HCT116 (cell line): ENCODE measurements at regions not wholly inside any gene's neighbourhood (a gene's known extent, or its start where the extent isn't known, plus 50 kb on each side); places are given as distances from the start of the nearest gene placed in this dataset.
"Not testable (repeated sequence)": the region's sequence is repeated elsewhere in the genome, so short reads cannot be mapped to it uniquely, and the experiment has no call there.

Experiments used
- ATAC-seq: fragments of 200-7000 bp; cut with Tn5 transposase; 2 replicates; pipeline ENCODE4 v1.9.1; 2020; ENCODE audit warnings: mild to moderate bottlenecking, moderate library complexity
- BruUV-seq: library from RNA; stranded (reverse); fragments of 400-500 nt; replicated peaks from 2 replicates; lab custom pipeline; 2021; lab: Mats Ljungman, UMichigan
- CTCF ChIA-PET: fragments of 300-600 bp; sonication (Branson Sonifier 250); formaldehyde crosslinking; loops from one replicate; lab custom pipeline; 2021; ENCODE audit warnings: antibody characterized with exemption; lab: Charles Lee
- POLR2A ChIA-PET: fragments of 300-600, 350-600 bp; sonication (Branson Sonifier 250); formaldehyde crosslinking; loops from one replicate; lab custom pipeline; 2021; ENCODE audit warnings: antibody characterized with exemption; lab: Charles Lee
- RAD21 ChIA-PET, 2 experiments: fragments of 300-600 bp; sonication (Branson Sonifier 250); formaldehyde crosslinking; loops; one replicate each; lab custom pipeline; 2023; ENCODE audit warnings: low total read pairs in 2 of 2; ENCODE audit not compliant: uncharacterized antibody in 2 of 2, unreplicated experiment in 2 of 2, low non-redundant PET in 1 of 2; lab: Charles Lee
- DNase-seq: peaks from one replicate; pipeline ENCODE4 v3.0.0-alpha.2; 2010; ENCODE audit warnings: low read depth, low spot score
- H2AFZ ChIP-seq: fragments of 200-600 bp; shearing (Covaris generic), sonication (generic); 2 replicates; pipeline ENCODE4 v1.6.1; 2017; ENCODE audit warnings: low read depth, mixed run types, mixed read lengths, antibody characterized with exemption, low read length; ENCODE audit not compliant: poor library complexity, severe bottlenecking
- H3K27ac ChIP-seq: 2 replicates; pipeline ENCODE4 v1.5.1; 2012; ENCODE audit warnings: low read depth, low read length
- H3K27me3 ChIP-seq: fragments of 200-600 bp; sonication (generic); 2 replicates; pipeline ENCODE4 v1.6.1; 2016; ENCODE audit warnings: mixed run types, low read length, mixed read lengths; ENCODE audit not compliant: insufficient read depth
- H3K36me3 ChIP-seq, 2 experiments: fragments of 200-500 bp in 1 of 2; fragments of 200-600 bp in 1 of 2; sonication (Bioruptor generic) in 1 of 2; sonication (generic) in 1 of 2; 2 replicates each; pipeline versions ENCODE4 v1.5.1 to v1.6.1; 2014 to 2016; ENCODE audit warnings: low read length in 2 of 2, inconsistent platforms in 1 of 2, mixed read lengths in 1 of 2, mixed run types in 1 of 2; ENCODE audit not compliant: insufficient read depth in 2 of 2, control insufficient read depth in 1 of 2
- H3K4me1 ChIP-seq, 2 experiments: fragments of 200-600 bp in 1 of 2; sonication (generic) in 1 of 2; 2 replicates each; pipeline versions ENCODE4 v1.5.1 to v1.6.1; 2012 to 2017; ENCODE audit warnings: low read length in 2 of 2, inconsistent platforms in 1 of 2, mild to moderate bottlenecking in 1 of 2, mixed read lengths in 1 of 2, mixed run types in 1 of 2, moderate library complexity in 1 of 2; ENCODE audit not compliant: insufficient read depth in 2 of 2, control insufficient read depth in 1 of 2
- H3K4me2 ChIP-seq: fragments of 200-600 bp; sonication (generic); 2 replicates; pipeline ENCODE4 v1.6.1; 2017; ENCODE audit warnings: mixed run types, low read length, mixed read lengths
- H3K4me3 ChIP-seq, 2 experiments: fragments of 200-600 bp in 1 of 2; sonication (generic) in 1 of 2; replicated peaks in 1 of 2; 2 replicates each; pipeline ENCODE4 v1.5.1; 2011 to 2016; ENCODE audit warnings: low read length in 2 of 2, control low read depth in 1 of 2, low read depth in 1 of 2, mild to moderate bottlenecking in 1 of 2, mixed read lengths in 1 of 2, mixed run types in 1 of 2
- H3K79me2 ChIP-seq: fragments of 200-600 bp; sonication (generic); 2 replicates; pipeline ENCODE4 v1.6.1; 2017; ENCODE audit warnings: mild to moderate bottlenecking, mixed run types, low read length, moderate library complexity, mixed read lengths; ENCODE audit not compliant: insufficient read depth
- H3K9ac ChIP-seq: fragments of 200-600 bp; sonication (generic); 2 replicates; pipeline ENCODE4 v1.6.1; 2016; ENCODE audit warnings: low read length, mixed read lengths
- H3K9me2 ChIP-seq: fragments of 200-600 bp; sonication (generic), shearing (Covaris generic); 2 replicates; pipeline ENCODE4 v1.6.1; 2017; ENCODE audit warnings: mixed run types, mild to moderate bottlenecking, moderate library complexity; ENCODE audit not compliant: insufficient read depth
- H3K9me3 ChIP-seq, 2 experiments: fragments of 200-500 bp in 1 of 2; fragments of 200-600 bp in 1 of 2; sonication (Bioruptor generic) in 1 of 2; sonication (generic) in 1 of 2; 2 replicates each; pipeline ENCODE4 v1.6.1; 2014 to 2017; ENCODE audit warnings: low read length in 2 of 2, mixed read lengths in 2 of 2, inconsistent platforms in 1 of 2, low read depth in 1 of 2, mild to moderate bottlenecking in 1 of 2, mixed run types in 1 of 2, moderate library complexity in 1 of 2; ENCODE audit not compliant: control insufficient read depth in 1 of 2, insufficient read depth in 1 of 2
- H4K20me1 ChIP-seq: fragments of 200-600 bp; sonication (generic), shearing (Covaris generic); 2 replicates; pipeline ENCODE4 v1.6.1; 2017; ENCODE audit warnings: mixed run types, mild to moderate bottlenecking, moderate library complexity; ENCODE audit not compliant: insufficient read depth
- CEBPB ChIP-seq: IDR thresholded peaks from 2 replicates; pipeline ENCODE4 v1.6.1; 2012; ENCODE audit warnings: low read depth
- intact Hi-C: fragments of 100-400 bp; cut with micrococcal nuclease; formaldehyde crosslinking; loops from 2 replicates; pipeline ENCODE4 v1.10.0; 2022

GRCh38 chr5:34245813-34246212 is 202.8 kb upstream of the C1QTNF3 start:
- H3K27me3 ChIP-seq, H3K4me1 ChIP-seq, H2AFZ ChIP-seq, DNase-seq, intact Hi-C loops, RAD21 ChIA-PET, POLR2A ChIA-PET, H3K79me2 ChIP-seq, H4K20me1 ChIP-seq, ATAC-seq, H3K9me3 ChIP-seq, BruUV-seq, CTCF ChIA-PET, H3K27ac ChIP-seq, H3K36me3 ChIP-seq, H3K9me2 ChIP-seq: not testable (repeated sequence)
- peak overlapping the region; percentile 29 to 40 for H3K4me3 ChIP-seq
- peak overlapping the region; percentile 62 for H3K4me2 ChIP-seq
- TF ChIP-seq CEBPB: peak; percentile 45; the same call in 1 of the 2 replicates
- peak overlapping the region; percentile 33; the same call in 1 of the 2 replicates for H3K9ac ChIP-seq

- DNase-seq, H2AFZ ChIP-seq, H3K9me2 ChIP-seq, POLR2A ChIA-PET, H3K9me3 ChIP-seq, H3K4me3 ChIP-seq, BruUV-seq, RAD21 ChIA-PET, H3K4me2 ChIP-seq, CTCF ChIA-PET, H3K36me3 ChIP-seq, H3K79me2 ChIP-seq, ATAC-seq, H3K9ac ChIP-seq, H3K27me3 ChIP-seq, H4K20me1 ChIP-seq, H3K4me1 ChIP-seq, intact Hi-C loops, H3K27ac ChIP-seq: not testable (repeated sequence)
Observed at GRCh38 chr5:34258598-34258997, 215.6 kb upstream of the C1QTNF3 start.

- CTCF ChIA-PET, ATAC-seq, intact Hi-C loops: not testable (repeated sequence)
Observed at GRCh38 chr5:34261020-34261419, 218.0 kb upstream of the C1QTNF3 start.

GRCh38 chr5:34266151-34266550 is 223.1 kb upstream of the C1QTNF3 start:
- H3K27ac ChIP-seq, H4K20me1 ChIP-seq, H3K79me2 ChIP-seq, H3K9ac ChIP-seq, H3K4me1 ChIP-seq, H2AFZ ChIP-seq, H3K27me3 ChIP-seq, BruUV-seq, intact Hi-C loops, H3K9me2 ChIP-seq, ATAC-seq, RAD21 ChIA-PET, POLR2A ChIA-PET, DNase-seq, H3K9me3 ChIP-seq, H3K4me2 ChIP-seq, H3K4me3 ChIP-seq, H3K36me3 ChIP-seq, CTCF ChIA-PET: not testable (repeated sequence)

More at GRCh38 chr5:34261020-34261419, 218.0 kb upstream of the C1QTNF3 start:
- H3K4me2 ChIP-seq, H2AFZ ChIP-seq, H3K4me3 ChIP-seq, H3K36me3 ChIP-seq, H3K79me2 ChIP-seq, H3K9me2 ChIP-seq, H3K9me3 ChIP-seq, H4K20me1 ChIP-seq, RAD21 ChIA-PET, DNase-seq, BruUV-seq, H3K27me3 ChIP-seq, H3K27ac ChIP-seq, H3K9ac ChIP-seq, H3K4me1 ChIP-seq, POLR2A ChIA-PET: not testable (repeated sequence)
